GM19240 (cell line): ENCODE measurements at regions not wholly inside any gene's neighbourhood (a gene's known extent, or its start where the extent isn't known, plus 50 kb on each side); places are given as distances from the start of the nearest gene placed in this dataset.

Experiments used
- DNase-seq: peaks from one replicate; pipeline ENCODE4 v3.0.0; 2011; ENCODE audit warnings: low spot score; ENCODE audit not compliant: insufficient read length

DNA sequence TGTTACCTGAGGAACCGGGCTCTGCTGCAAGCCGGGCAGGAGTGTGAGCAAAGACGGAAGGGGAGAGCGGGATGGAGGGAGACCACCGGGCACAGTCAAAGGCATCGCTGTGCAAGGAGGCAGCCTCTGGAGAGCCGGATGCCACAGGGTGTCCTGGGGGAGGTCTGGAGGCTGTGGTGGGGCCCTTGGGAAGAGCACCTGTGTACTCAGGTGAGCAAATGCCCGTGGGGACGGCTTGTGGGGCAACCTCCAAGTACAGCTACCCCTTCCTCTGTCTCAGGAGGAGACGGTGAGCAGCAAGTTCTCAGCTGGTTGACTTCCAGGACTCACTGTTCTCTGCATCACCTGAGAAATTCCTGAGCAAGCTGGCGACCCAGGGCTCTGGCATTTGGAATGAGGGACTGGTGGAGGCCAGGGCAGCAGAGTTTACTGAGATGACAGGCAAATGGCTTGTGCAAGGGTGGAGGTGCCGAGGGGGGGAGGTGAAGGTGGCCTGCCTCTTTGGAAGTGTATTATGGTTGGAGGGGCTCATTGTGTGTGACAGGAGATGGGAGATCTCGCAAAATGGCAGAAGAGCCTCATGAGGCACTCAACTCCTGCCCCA lies 345.2 kb upstream of the SHH start:
- DNase-seq: no peak

DNA sequence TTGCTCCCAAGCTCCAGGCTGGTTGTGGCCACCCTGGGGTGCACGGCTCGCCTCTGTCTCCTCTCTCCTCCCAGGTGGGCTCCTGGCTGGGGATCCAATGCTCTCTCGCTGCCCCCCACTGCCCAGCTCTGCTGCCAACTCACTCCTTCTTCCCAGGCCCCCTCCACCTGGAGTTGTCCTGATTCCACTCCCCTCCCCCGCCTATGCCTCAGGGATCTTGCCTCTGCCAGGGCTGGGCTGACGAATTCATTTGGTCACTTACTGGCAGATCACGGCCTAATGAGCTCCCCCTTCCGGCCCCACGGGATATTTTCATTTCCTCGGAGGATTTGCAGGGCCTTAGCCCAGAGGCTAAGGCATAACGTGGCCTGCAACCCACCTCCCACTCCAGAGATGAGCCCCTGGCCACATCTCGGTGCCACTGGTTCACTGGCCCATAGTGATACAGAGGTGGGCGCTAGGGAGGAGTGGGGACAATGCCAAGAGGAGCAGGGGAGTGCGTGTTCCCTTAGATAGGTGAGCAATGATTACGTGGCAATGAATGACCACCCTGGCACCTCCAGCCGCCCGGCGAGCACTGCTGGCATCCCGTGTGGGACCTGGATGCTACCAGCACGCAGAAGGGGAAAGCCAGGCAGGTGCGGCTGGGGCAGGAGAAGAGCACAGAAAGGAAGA lies 344.6 kb upstream of the SHH start:
- no peak for DNase-seq

DNA sequence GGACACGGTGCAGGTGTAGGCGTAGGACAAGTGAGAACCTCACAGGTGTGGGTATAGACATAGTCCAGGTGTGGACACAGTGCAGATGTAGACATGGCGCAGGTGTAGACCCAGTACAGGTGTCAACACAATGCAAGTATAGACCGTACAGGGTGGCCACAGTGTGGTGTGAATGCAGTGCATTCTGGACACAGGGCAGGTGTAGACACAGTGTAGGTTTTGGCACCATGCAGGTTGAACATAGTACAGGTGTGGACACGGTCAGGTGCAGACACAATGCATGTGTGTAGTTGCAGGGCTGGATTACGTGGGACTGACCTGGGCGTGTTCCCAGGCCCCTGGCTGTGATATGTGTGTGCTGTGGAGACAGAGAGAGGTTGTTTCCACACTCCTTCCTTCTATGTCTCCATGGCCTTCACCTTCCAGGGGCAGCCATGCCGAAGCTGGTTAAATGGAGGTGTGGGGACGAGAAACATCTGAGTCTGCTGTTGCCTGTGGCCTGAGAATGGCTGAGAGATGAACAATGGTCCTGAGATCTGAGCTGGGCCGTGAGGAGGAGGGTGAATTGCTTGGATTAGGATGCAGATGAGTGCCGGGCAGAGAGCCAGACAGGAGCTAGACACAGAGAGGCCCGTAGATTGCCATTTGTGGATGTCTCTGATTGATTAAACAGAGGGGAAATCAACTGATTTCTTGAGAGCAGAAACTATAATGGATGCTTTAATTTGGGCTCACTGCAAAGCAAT lies 343.9 kb upstream of the SHH start:
- DNase-seq: no peak

DNA sequence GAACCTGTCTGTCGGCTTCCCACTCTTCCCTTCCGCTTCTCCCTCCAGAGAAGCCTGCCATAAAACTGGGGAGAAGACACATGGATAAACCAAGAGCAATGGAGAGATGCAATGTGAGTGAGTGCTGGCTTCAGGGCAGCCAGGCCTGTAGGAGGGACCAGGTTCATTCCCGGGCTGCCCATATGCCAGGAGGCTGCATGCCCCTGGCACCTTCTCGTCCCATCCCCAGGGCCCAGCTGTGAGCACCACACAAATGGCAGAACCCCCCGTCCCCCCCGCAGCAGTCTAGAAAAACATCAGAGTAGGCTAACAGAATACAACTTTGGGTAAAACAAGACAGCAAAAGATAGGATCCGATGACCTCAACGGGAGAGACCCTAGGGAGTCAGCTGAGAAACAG lies 341.3 kb upstream of the SHH start:
- DNase-seq: no peak

DNA sequence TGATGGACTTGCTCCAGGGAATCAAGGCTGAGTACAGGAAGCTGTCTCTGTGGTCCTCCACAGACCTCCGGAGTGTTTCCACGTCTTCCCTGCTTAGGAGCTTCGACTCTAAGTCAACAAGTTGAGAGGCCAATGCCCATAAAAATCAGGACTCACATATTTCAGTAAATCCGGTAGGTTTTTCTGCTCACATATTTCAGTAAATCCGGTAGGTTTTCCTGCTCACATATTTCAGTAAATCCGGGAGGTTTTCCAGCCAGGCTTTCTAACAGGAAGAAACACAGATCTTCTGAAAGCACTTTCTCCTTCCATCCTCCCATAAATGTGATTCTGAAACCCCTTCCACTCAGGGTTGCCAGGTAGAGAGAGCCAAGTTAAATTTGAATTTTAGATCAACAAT lies 340.1 kb upstream of the SHH start:
- no peak for DNase-seq

DNA sequence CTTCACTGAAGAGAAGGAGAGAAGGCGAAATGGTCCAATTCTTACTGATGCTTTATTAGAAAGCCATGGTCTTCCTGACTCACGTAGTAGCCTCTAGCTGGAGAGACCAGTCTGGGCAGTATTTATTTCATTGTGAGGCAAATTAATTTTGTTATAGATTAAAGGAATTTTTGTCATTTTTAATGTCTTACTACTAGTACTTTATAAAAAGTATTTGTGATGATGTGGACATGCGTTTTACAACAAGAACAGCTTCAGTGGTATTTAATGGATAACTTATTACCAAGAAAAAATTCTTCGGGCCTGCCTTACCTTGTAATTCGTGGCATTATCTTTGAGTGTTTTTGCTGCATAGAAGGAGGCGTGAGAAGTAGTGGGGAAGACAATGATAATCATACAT lies 339.4 kb upstream of the SHH start:
- no peak for DNase-seq

DNA sequence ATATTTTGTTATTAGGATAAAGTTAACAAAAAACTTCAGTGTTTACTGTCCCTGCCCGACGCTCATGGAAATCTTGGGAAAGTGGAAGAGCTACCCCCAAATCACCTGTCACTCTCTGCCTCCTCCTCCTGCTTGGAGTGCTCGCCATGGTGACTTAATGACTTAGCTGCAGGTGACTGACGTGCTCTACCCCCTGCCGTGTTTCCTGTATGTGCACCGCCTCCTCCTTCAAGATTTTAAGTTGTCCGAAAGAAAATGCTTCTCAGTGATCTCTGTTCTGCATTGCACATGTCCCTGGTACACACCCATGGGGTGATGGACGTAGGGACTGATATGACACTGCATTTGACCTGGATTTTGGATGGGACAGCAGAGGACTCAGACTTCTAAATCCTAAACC lies 338.8 kb upstream of the SHH start:
- DNase-seq: no peak

DNA sequence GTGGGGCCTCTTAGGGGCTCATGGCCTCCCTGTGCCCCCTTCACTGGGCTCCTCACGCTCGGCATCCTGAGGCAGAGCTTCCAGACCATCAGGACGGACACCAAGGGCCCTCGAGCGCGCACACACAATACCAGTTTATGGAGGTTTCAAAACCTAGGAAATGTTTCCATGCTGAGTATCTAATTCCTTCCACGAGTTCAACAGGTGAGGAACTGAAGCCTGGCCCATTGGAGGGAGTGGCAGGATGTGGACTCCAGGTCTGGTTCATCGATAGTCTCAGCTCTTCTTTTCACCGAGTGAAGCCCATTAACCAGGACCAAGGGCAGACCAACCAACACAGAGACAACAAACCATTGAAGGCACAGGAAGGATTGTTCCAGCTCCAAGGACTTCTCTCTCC lies 336.7 kb upstream of the SHH start:
- no peak for DNase-seq

DNA sequence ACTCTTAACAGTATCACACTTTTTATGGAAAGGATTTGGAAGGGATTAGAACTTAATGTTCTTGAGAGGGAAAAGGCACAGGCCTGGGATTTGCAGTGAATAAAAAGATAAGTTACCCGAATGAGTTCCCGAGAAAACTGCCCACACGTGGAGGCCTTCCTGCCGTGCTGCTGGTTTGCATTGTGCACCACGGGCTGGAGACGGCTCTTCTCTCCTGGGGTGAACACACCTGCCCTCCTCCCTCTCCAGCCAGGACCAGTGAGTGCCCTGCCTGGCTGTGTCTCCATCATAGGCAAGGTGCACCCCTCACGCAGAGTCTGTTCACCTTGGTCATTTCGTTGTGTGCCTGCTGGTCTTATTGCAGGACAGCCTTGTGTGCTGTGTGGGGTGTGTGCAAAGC lies 336.3 kb upstream of the SHH start:
- no peak for DNase-seq

DNA sequence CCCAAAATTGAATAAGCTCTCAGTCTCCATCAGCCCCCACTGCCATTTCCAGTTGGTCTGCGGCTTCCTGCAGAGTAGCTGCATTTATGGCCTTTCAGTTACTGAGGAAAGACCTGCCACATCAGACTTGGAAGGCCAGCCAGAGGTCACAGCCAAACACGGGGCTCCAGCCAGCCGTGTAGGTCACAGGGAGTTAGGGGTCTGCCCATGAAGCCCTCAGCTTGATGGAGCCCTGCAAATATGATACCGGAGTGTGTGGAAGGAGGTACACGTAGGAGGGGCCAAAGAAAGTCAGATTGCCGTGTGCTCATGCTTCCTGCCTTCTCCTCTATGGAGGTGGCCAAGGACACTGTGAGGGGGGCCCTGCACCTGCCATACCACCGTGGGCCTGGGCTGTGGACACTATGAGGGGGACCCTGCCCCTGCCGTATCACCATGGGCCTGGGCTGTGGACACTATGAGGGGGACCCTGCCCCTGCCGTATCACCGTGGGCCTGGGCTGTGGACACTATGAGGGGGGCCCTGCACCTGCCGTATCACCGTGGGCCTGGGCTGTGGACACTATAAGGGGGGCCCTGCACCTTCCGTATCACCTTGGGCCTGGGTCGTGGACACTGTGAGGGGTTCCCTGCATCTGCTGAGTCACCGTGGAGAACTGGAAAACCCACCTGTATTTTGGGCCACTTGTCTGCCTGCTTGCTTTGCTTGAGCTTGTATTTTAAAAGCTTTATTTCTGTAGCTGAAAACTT lies 335.7 kb upstream of the SHH start:
- no peak for DNase-seq

DNA sequence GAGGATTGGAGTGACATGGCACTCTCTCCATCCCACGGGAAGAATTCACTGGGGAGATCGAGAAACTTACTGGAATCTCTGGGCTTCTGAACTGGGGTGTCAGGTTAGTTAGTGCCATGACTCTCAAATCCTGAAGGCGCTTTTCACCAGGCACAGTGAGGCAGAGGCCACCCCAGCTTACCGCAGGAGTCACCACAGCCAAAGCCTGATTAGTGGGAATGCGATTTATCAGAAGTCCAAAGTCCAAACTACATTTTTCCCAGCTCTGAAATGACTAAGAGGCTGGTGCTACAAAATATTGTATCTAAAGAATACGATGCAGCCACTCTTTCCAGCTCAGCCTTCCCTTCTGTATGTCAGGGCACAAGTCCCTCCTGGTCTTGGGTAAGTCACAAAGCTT lies 334.8 kb upstream of the SHH start:
- DNase-seq: no peak

DNA sequence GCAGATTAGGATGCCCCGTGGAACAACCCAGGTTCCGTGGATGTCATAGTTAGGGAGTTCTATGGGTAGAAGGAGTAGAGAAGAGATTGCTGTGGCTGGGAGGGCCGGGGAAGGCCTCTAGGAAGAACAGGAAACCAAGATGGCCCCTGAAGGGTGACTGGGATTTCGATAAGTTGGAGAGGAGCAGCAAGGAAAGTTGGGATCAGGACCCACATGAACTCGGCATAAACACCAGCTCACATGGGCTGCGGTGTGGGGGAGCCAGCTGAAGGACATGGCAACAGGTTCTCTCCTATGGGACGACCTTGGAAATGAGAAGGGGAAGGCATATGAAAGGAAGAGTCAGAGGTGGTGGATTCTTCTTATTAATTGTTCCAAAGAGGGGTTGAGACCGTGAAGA lies 333.7 kb upstream of the SHH start:
- DNase-seq: no peak

DNA sequence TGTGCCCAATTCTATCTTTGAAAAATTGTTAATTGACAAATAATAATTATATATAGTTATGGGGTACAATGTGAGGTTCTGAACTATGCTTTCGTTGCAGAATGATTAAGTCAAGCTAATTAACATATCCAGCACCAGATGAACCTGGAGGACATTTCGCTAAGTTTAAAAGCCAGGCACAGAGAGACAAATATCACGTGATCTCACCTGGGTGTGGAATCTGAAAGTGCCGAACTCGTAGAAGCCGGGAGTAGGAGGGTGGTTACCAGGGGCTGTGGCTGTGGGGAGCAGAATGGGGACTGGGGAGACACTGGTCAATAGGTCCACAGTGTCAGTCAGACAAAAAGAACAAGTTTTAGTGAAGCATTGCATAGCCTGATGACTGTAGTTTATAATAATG lies 332.9 kb upstream of the SHH start:
- no peak for DNase-seq

DNA sequence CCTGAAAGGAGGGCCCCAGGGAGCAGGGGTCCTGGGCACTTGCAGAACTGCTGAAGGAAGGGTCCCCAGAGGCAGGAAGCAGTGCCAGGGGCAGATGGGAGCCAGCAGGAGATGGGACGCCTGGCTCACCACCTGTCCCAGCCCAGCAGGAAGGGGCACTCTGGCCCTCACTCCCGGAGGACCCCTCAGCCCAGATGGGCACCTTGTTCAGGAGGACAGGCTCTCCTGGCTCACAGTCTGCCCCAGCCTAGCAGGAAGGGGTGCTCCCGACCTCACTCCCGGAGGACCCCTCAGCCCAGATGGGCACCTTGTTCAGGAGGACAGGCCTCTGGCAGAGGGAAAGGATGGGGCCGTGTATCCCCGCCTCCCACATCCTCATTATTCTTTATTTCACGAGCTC lies 331.4 kb upstream of the SHH start:
- no peak for DNase-seq

DNA sequence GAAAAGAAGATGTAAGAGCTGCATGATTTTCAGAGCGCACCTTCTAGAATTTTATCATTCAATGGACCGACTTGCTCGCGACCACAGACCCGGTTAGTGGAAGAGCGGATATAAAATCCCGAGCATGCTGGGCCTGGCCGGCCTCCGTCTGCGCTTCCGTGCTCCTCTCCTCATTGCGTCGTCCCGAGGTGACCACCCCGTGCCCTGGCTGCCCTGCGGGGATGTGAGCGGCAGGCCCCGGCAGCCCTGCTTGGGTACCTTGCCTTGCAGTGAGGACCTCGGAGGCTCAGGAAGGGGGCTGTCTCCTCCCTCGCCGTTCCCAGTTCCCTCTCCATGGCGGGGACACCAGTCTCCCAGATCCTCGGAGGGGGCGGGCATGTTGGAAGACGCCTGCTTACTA lies 330.9 kb upstream of the SHH start:
- no peak for DNase-seq

DNA sequence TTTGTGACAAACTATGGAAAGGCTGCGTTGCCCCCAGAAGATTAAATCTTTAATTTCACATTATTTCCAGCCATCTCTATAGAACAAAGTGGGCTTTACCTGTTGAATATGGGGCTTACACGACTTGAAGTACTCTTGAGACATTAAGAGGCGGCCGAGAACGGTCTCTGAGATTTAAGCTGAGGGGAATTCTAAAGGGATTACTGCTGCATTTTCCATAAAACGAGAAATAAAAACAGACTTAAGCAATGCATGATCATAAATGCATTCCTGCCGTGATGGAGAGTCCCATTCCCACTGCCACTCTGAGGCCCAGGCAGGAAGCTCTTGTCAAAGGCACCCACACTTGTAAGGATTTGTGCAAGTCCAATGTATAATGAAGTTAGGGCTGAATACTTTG lies 329.7 kb upstream of the SHH start:
- no peak for DNase-seq

DNA sequence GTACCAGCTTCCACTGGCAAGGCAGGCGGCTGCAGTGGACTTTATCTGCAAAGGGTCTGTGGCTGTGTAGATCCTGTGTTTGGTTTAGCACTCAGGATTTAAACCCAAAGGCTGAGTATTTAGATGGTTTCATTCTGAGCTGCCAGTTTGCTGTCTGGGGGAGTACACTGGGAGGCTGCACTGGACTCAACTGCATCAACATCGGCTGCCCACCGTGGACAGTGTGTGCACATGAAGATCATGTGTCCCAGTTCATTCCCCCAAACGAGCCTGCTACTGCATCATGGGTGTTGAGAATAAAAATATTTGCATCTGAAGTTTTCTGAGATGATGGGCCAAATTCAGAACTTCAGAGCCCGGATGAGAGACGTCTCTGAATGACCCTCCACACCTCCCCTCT lies 328.6 kb upstream of the SHH start:
- DNase-seq: no peak

DNA sequence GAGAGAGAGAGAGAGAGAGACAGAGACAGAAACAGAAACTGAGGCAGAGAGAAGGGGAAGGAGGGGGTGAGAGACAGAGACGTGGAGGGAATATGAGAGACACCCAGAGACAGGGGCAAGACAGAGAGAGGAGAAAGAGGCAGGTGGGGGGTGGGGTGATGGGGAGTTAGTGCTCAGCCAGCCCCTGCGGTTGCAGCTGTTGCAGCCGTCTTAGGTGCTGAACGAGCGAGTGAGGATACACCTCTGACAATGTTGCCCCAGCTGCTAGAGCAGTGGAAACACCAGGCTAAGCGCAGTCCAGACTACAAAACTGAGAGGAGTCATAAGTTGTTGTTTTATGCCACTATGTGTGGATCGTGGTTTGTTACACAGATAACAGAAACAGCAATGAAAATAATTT lies 328.2 kb upstream of the SHH start:
- DNase-seq: no peak

DNA sequence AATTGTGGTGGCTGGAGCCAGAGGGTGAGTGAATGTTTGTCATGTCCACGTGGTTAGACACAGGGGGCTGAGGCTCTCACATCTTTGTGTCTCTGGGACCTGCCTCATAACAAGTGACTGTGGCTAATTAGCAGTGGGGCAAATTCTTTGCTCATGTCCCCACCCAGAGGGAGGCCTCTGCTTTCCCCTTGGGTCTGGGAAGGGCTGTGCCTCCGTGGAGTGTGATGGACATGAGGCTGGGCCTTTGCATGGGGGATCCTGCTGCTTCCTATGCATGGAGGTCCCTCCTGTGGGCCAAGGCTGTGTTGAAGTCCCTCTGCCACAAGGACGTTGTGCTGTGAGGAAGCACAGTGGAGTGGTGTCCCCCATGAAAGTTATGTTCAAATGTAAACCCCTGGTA lies 327.4 kb upstream of the SHH start:
- DNase-seq: no peak

DNA sequence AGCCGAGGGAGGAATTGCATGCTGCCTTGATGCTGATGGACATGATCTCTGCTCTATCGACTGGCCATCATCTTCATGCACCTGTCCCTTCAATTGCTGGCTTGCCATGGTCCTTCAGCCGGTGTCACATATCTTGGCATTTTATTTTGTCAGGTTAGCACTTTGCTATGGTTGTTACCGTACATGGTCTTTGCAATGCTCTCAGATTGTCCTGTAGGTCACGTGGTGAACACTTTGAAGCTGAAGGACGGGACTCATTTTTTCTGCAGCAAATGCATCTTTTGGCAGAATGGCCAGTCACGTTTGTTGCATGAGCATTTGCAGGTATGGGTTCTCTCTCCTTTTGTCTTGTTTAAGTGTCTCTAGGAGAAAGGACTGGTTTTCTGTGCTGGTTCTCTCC lies 326.8 kb upstream of the SHH start:
- DNase-seq: no peak

DNA sequence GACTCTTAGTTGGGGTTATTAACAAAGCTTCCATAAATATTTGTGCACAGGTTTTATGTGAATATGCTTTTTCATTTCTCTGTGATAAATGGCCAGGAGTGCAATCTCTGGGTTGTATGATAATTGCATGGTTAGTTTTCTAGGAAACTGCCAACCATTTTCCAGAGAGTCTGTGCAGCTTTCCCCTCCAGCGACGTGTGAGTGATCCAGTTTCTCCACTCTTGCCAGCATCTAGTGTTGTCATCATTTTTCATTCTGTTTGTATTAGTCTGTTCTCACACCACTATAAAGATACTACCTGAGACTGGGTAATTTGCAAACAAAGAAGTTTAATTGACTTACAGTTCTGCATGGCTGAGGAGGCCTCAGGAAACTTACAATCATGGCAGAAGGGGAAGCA lies 319.6 kb upstream of the SHH start:
- no peak for DNase-seq

DNA sequence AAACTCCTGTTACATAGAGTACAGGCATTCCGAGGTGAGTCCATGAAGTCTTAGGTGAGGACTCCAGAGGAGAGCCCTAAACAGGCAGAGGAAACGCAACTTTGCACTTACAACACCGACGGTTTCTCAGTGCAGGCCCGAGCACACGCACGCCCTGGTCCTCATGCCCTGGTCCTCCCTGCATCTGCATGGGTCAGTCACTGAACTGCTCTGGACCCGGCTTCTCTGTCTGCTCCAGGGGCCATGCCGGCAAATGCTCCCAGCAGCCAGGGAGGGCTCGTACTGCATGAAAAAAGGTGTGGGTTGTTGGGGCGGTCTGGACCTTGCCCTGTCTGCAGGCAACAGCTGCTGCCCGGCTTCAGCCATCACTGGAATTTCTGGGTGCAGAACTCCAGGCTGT lies 317.3 kb upstream of the SHH start:
- no peak for DNase-seq
